Liver (tissue), 8 donors: ENCODE measurements at regions not wholly inside any gene's neighbourhood (a gene's known extent, or its start where the extent isn't known, plus 50 kb on each side); places are given as distances from the start of the nearest gene placed in this dataset.

Experiments used
- DNase-seq: peaks from one replicate; pipeline ENCODE4 v3.0.0-alpha.2; 2017; ENCODE audit warnings: low spot score
- H3K27ac ChIP-seq, 2 donors: one replicate each; pipeline ENCODE4 v1.7.0; 2013; ENCODE audit warnings: inconsistent platforms in 2 of 2, low read length in 2 of 2, control low read depth in 1 of 2, low read depth in 1 of 2, mild to moderate bottlenecking in 1 of 2
- H3K27me3 ChIP-seq, 4 donors: one replicate each; pipeline versions ENCODE4 v1.6.1 to v1.7.0; 2013; ENCODE audit warnings: low read length in 3 of 4, inconsistent platforms in 1 of 4, mild to moderate bottlenecking in 1 of 4, moderate library complexity in 1 of 4; ENCODE audit not compliant: control insufficient read depth in 4 of 4, insufficient read depth in 4 of 4
- H3K36me3 ChIP-seq, 4 donors: one replicate each; pipeline versions ENCODE4 v1.6.1 to v1.7.0; 2013; ENCODE audit warnings: low read length in 3 of 4, mild to moderate bottlenecking in 3 of 4, low read depth in 1 of 4, moderate library complexity in 1 of 4; ENCODE audit not compliant: control insufficient read depth in 4 of 4, insufficient read depth in 3 of 4
- H3K4me1 ChIP-seq, 4 donors: one replicate each; pipeline versions ENCODE4 v1.6.1 to v1.7.0; 2013; ENCODE audit warnings: low read length in 3 of 4, mild to moderate bottlenecking in 3 of 4, moderate library complexity in 1 of 4; ENCODE audit not compliant: control insufficient read depth in 4 of 4, insufficient read depth in 4 of 4
- H3K4me3 ChIP-seq, 3 donors: one replicate each; pipeline versions ENCODE4 v1.6.1 to v1.7.0; 2013; ENCODE audit warnings: low read length in 3 of 3, control low read depth in 1 of 3, low read depth in 1 of 3, mild to moderate bottlenecking in 1 of 3
- H3K9ac ChIP-seq, 2 donors: one replicate each; pipeline ENCODE4 v1.7.0; 2013; ENCODE audit warnings: low read length in 2 of 2, mild to moderate bottlenecking in 2 of 2, moderate library complexity in 2 of 2, control low read depth in 1 of 2, low read depth in 1 of 2
- H3K9me3 ChIP-seq, 4 donors: one replicate each; pipeline versions ENCODE4 v1.6.1 to v1.7.0; 2013; ENCODE audit warnings: low read length in 3 of 4; ENCODE audit not compliant: control insufficient read depth in 4 of 4
- ATF3 ChIP-seq: IDR thresholded peaks from 2 replicates; pipeline ENCODE4 v1.6.1; 2016; ENCODE audit warnings: antibody characterized with exemption
- CTCF ChIP-seq: fragments of 150-350 bp; IDR thresholded peaks from 2 replicates; pipeline ENCODE4 v1.5.1; 2017; ENCODE audit warnings: improper control_type of control experiment, low read depth, low read length; ENCODE audit not compliant: missing input control
- EGR1 ChIP-seq, 2 donors: IDR thresholded peaks; 2 replicates each; pipeline ENCODE4 v1.6.1; 2016 to 2018; ENCODE audit warnings: antibody characterized with exemption in 2 of 2, low read depth in 2 of 2
- FOXA1 ChIP-seq: IDR thresholded peaks from 2 replicates; pipeline ENCODE4 v1.6.1; 2016; ENCODE audit warnings: antibody characterized with exemption
- FOXA2 ChIP-seq: IDR thresholded peaks from 2 replicates; pipeline ENCODE4 v1.6.1; 2016; ENCODE audit warnings: antibody characterized with exemption
- GABPA ChIP-seq, 2 donors: IDR thresholded peaks in 1 of 2; conservative IDR thresholded peaks in 1 of 2; 2 replicates each; pipeline ENCODE4 v1.6.1; 2016; ENCODE audit warnings: antibody characterized with exemption in 2 of 2, mild to moderate bottlenecking in 1 of 2, moderate library complexity in 1 of 2
- HNF4A ChIP-seq, 2 donors: conservative IDR thresholded peaks; 2 replicates each; pipeline ENCODE4 v1.6.1; 2016; ENCODE audit warnings: antibody characterized with exemption in 2 of 2, mild to moderate bottlenecking in 2 of 2
- HNF4G ChIP-seq: IDR thresholded peaks from 2 replicates; pipeline ENCODE4 v1.6.1; 2016; ENCODE audit warnings: antibody characterized with exemption
- JUND ChIP-seq, 2 donors: IDR thresholded peaks; 2 replicates each; pipeline ENCODE4 v1.6.1; 2016; ENCODE audit warnings: antibody characterized with exemption in 2 of 2
- MAX ChIP-seq: IDR thresholded peaks from 2 replicates; pipeline ENCODE4 v1.6.1; 2016; ENCODE audit warnings: antibody characterized with exemption
- NR2F2 ChIP-seq: IDR thresholded peaks from 2 replicates; pipeline ENCODE4 v1.6.1; 2016; ENCODE audit warnings: antibody characterized with exemption
- RAD21 ChIP-seq, 2 donors: IDR thresholded peaks; 2 replicates each; pipeline ENCODE4 v1.6.1; 2016; ENCODE audit warnings: antibody characterized with exemption in 2 of 2, mild to moderate bottlenecking in 2 of 2
- REST ChIP-seq: IDR thresholded peaks from 2 replicates; pipeline ENCODE4 v1.6.1; 2016; ENCODE audit warnings: antibody characterized with exemption, mild to moderate bottlenecking
- RXRA ChIP-seq, 2 donors: IDR thresholded peaks; 2 replicates each; pipeline ENCODE4 v1.6.1; 2017 to 2018; ENCODE audit warnings: antibody characterized with exemption in 2 of 2, mild to moderate bottlenecking in 1 of 2
- SP1 ChIP-seq: IDR thresholded peaks from 2 replicates; pipeline ENCODE4 v1.6.1; 2018; ENCODE audit warnings: antibody characterized with exemption, mild to moderate bottlenecking
- TAF1 ChIP-seq: conservative IDR thresholded peaks from 2 replicates; pipeline ENCODE4 v1.6.1; 2016; ENCODE audit warnings: antibody characterized with exemption, mild to moderate bottlenecking
- YY1 ChIP-seq: IDR thresholded peaks from 2 replicates; pipeline ENCODE4 v1.6.1; 2016; ENCODE audit warnings: antibody characterized with exemption, mild to moderate bottlenecking
- ZBTB33 ChIP-seq: IDR thresholded peaks from 2 replicates; pipeline ENCODE4 v1.6.1; 2016; ENCODE audit warnings: antibody characterized with exemption
- WGBS: extraction: QIAGEN DNeasy Blood & Tissue Kit; methylation state at CpG from one replicate; pipeline ENCODE4 v1.1.7; 2013; 5-methylcytosine and 5-hydroxymethylcytosine counted together
- donor health status: healthy.
- donor health status: healthy.
- donor health status: healthy.
- donor health status: healthy.
- donor health status: healthy.

GRCh38 chr5:175148636-175149172, 295.3 kb downstream of the DRD1 start:
- Histone ChIP-seq H3K9ac (no peak overlapping the region), H3K4me1 (no peaks in the 10 kb centered on the region), H3K36me3 (no peaks in the 10 kb centered on the region), H3K27ac (no peak overlapping the region), H3K4me3 (no peak overlapping the region), H3K9me3 (peaks cover 0 to 10% (median 3%) of the 10 kb centered on the region in 4 donors), H3K27me3 (peaks cover 0 to 2% (median 0%) of the 10 kb centered on the region in 4 donors)
- no peak for DNase-seq
- no peak for TF ChIP-seq EGR1 (IDR thresholded peaks at IDR 0.05; ENCODE audit: low read depth in 2 of 2)
- TF ChIP-seq RXRA (IDR thresholded peaks at IDR 0.05), result no peak
- TF ChIP-seq GABPA (IDR thresholded peaks at IDR 0.05 in 1 of 2, conservative IDR thresholded peaks at IDR 0.05 in 1 of 2), result no peak
- TF ChIP-seq RAD21 (IDR thresholded peaks at IDR 0.05), result no peak
- no peak for TF ChIP-seq HNF4G
- TF ChIP-seq NR2F2, result no peak
- TF ChIP-seq TAF1, result no peak
- no peak for TF ChIP-seq ZBTB33
- no peak for TF ChIP-seq JUND (IDR thresholded peaks at IDR 0.05)
- TF ChIP-seq ATF3, result no peak
- TF ChIP-seq MAX, result no peak
- no peak for TF ChIP-seq SP1
- no peak for TF ChIP-seq FOXA2
- WGBS, result 77% methylated on average over 8 of the region's 8 CpGs

- no peak overlapping the region for H3K4me3 ChIP-seq
- no peak overlapping the region for H3K27ac ChIP-seq
- no peak overlapping the region for H3K9ac ChIP-seq
- no peak for DNase-seq
- WGBS, result 78% methylated on average over 5 of the region's 5 CpGs
- H3K9me3 ChIP-seq, result peaks cover 0 to 10% (median 2%) of the 10 kb centered on the region in 4 donors
- peaks cover 0 to 2% (median 0%) of the 10 kb centered on the region in 4 donors for H3K27me3 ChIP-seq
- no peaks in the 10 kb centered on the region for H3K36me3 ChIP-seq
- TF ChIP-seq GABPA (IDR thresholded peaks at IDR 0.05 in 1 of 2, conservative IDR thresholded peaks at IDR 0.05 in 1 of 2), result no peak
- TF ChIP-seq NR2F2, result no peak
- TF ChIP-seq MAX, result no peak
- TF ChIP-seq EGR1 (IDR thresholded peaks at IDR 0.05; ENCODE audit: low read depth in 2 of 2), result no peak
- no peak for TF ChIP-seq YY1
- TF ChIP-seq JUND (IDR thresholded peaks at IDR 0.05), result no peak
- TF ChIP-seq HNF4A (conservative IDR thresholded peaks at IDR 0.05), result no peak
- no peak for TF ChIP-seq ATF3
- TF ChIP-seq REST, result no peak
- TF ChIP-seq TAF1, result no peak
- TF ChIP-seq FOXA2, result no peak
- TF ChIP-seq SP1, result no peak
- TF ChIP-seq ZBTB33, result no peak
- TF ChIP-seq HNF4G, result no peak
- no peak for TF ChIP-seq CTCF
- TF ChIP-seq FOXA1, result no peak
- no peak for TF ChIP-seq RAD21 (IDR thresholded peaks at IDR 0.05)
- no peaks in the 10 kb centered on the region for H3K4me1 ChIP-seq
Observed at GRCh38 chr5:175146733-175147132, 297.2 kb downstream of the DRD1 start.
